ENCODE measurements at regions not wholly inside any gene's neighbourhood (a gene's known extent, or its start where the extent isn't known, plus 50 kb on each side); places are given as distances from the start of the nearest gene placed in this dataset.

DNA sequence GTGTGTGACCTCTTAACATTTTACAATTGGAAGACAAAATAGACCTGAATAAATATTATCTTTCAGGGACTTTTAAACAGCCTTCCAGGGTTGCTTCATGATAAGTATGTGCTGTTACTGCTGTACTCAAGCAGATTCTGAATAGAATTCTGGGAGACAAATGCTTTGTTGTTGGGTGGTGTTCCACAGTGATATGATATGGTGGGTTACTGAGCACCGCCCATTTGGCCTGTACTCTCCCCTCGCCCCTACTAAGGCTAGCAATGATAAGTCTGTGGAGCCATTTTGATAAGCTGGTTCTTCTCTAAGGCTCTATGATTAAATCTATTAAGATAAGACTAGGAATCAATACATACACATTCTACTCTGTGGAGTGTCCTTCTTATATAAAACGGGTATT lies 89.8 kb upstream of the ITGA4 start:
- TF ChIP-seq, protein P1, sequence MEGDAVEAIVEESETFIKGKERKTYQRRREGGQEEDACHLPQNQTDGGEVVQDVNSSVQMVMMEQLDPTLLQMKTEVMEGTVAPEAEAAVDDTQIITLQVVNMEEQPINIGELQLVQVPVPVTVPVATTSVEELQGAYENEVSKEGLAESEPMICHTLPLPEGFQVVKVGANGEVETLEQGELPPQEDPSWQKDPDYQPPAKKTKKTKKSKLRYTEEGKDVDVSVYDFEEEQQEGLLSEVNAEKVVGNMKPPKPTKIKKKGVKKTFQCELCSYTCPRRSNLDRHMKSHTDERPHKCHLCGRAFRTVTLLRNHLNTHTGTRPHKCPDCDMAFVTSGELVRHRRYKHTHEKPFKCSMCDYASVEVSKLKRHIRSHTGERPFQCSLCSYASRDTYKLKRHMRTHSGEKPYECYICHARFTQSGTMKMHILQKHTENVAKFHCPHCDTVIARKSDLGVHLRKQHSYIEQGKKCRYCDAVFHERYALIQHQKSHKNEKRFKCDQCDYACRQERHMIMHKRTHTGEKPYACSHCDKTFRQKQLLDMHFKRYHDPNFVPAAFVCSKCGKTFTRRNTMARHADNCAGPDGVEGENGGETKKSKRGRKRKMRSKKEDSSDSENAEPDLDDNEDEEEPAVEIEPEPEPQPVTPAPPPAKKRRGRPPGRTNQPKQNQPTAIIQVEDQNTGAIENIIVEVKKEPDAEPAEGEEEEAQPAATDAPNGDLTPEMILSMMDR (IDR thresholded peaks at IDR 0.05): no peak
- no peak for TF ChIP-seq POLR2A (IDR thresholded peaks at IDR 0.05)
